Activated naive CD4-positive, alpha-beta T cell treated with anti-CD3 and anti-CD28 coated beads for 36 hours (primary cell): ENCODE measurements at regions not wholly inside any gene's neighbourhood (a gene's known extent, or its start where the extent isn't known, plus 50 kb on each side); places are given as distances from the start of the nearest gene placed in this dataset.
"Not testable (repeated sequence)": the region's sequence is repeated elsewhere in the genome, so short reads cannot be mapped to it uniquely, and the experiment has no call there.

ENCODE experiments used
- CTCF ChIA-PET: fragments of 350-600 bp; sonication (Branson Sonifier 250); formaldehyde crosslinking; loops from one replicate; lab custom pipeline; 2021; ENCODE audit warnings: antibody characterized with exemption; lab: Charles Lee
- DNase-seq: peaks from one replicate; pipeline ENCODE4 v3.0.0-alpha.2; 2020
- H3K27ac Mint-ChIP-seq: one replicate; pipeline ENCODE4 v1.8.0; 2021; ENCODE audit warnings: mild to moderate bottlenecking, mixed read lengths
- H3K27me3 Mint-ChIP-seq: one replicate; pipeline ENCODE4 v1.8.0; 2021; ENCODE audit warnings: low read depth, mixed read lengths
- H3K36me3 Mint-ChIP-seq: one replicate; pipeline ENCODE4 v1.8.0; 2021; ENCODE audit warnings: low read depth, mixed read lengths
- H3K4me1 Mint-ChIP-seq: one replicate; pipeline ENCODE4 v1.8.0; 2021; ENCODE audit warnings: low read depth, mixed read lengths
- H3K4me3 Mint-ChIP-seq: one replicate; pipeline ENCODE4 v1.8.0; 2021; ENCODE audit warnings: mild to moderate bottlenecking, moderate library complexity, mixed read lengths
- H3K9me3 Mint-ChIP-seq: one replicate; pipeline ENCODE4 v1.8.0; 2021; ENCODE audit warnings: mixed read lengths
- intact Hi-C: fragments of 100-400 bp; cut with micrococcal nuclease; formaldehyde crosslinking; loops from one replicate; pipeline ENCODE4 v1.15.1; 2023

GRCh38 chr10:57053530-57053929 is 692.5 kb upstream of the ZWINT start:
- CTCF ChIA-PET: no interaction called here
- Mint-ChIP-seq H3K4me3 (no peak overlapping the region), H3K27me3 (no peaks in the 10 kb centered on the region), H3K36me3 (peaks cover 1% of the 10 kb centered on the region), H3K27ac (no peak overlapping the region), H3K9me3 (peaks cover 9% of the 10 kb centered on the region), H3K4me1 (no peaks in the 10 kb centered on the region)
- DNase-seq: no peak
- intact Hi-C loops: no loop called here

- Mint-ChIP-seq H3K27me3 (no peaks in the 10 kb centered on the region), H3K4me1 (no peaks in the 10 kb centered on the region), H3K4me3 (no peak overlapping the region), H3K9me3 (peaks cover 6% of the 10 kb centered on the region), H3K27ac (no peak overlapping the region), H3K36me3 (no peaks in the 10 kb centered on the region)
- no peak for DNase-seq
- intact Hi-C loops: no loop called here
- CTCF ChIA-PET: interaction anchor here (0.8 kb wide), 1 partner anchor 547 kb away, joined by 4 read pairs; no protein-coding TSS in a partner anchor
Measured at GRCh38 chr10:57049096-57049495, 688.0 kb upstream of the ZWINT start.

GRCh38 chr10:57038531-57038930 is 677.5 kb upstream of the ZWINT start:
- intact Hi-C loops: no loop called here

GRCh38 chr10:57035310-57035709 is 674.3 kb upstream of the ZWINT start:
- Mint-ChIP-seq H3K4me1 (no peaks in the 10 kb centered on the region), H3K36me3 (peaks cover 7% of the 10 kb centered on the region), H3K27me3 (no peaks in the 10 kb centered on the region), H3K27ac (no peak overlapping the region), H3K4me3 (no peak overlapping the region), H3K9me3 (peaks cover 22% of the 10 kb centered on the region)
- intact Hi-C loops: no loop called here
- DNase-seq: no peak
- CTCF ChIA-PET: no interaction called here

More at GRCh38 chr10:57038531-57038930, 677.5 kb upstream of the ZWINT start:
- Mint-ChIP-seq H3K9me3 (peaks cover 4% of the 10 kb centered on the region), H3K36me3 (no peaks in the 10 kb centered on the region), H3K27me3 (no peaks in the 10 kb centered on the region), H3K4me1 (no peaks in the 10 kb centered on the region), H3K4me3 (no peak overlapping the region), H3K27ac (no peak overlapping the region)
- DNase-seq: no peak
- CTCF ChIA-PET: interaction anchor here (0.6 kb wide), 1 partner anchor 154 kb away, joined by 3 read pairs; no protein-coding TSS in a partner anchor

- peaks cover 26% of the 10 kb centered on the region for H3K9me3 Mint-ChIP-seq
- H3K4me1 Mint-ChIP-seq, H3K36me3 Mint-ChIP-seq, H3K4me3 Mint-ChIP-seq, DNase-seq, CTCF ChIA-PET, H3K27me3 Mint-ChIP-seq, H3K27ac Mint-ChIP-seq, intact Hi-C loops: not testable (repeated sequence)
Measured at GRCh38 chr10:57032301-57032700, 671.2 kb upstream of the ZWINT start.

GRCh38 chr10:57031346-57031745 is 670.3 kb upstream of the ZWINT start:
- Mint-ChIP-seq H3K36me3 (peaks cover 7% of the 10 kb centered on the region), H3K27ac (no peak overlapping the region), H3K4me3 (no peak overlapping the region), H3K4me1 (no peaks in the 10 kb centered on the region), H3K9me3 (peaks cover 26% of the 10 kb centered on the region), H3K27me3 (no peaks in the 10 kb centered on the region)
- no peak for DNase-seq
- CTCF ChIA-PET: no interaction called here
- intact Hi-C loops: no loop called here

- Mint-ChIP-seq H3K9me3 (peaks cover 14% of the 10 kb centered on the region), H3K4me1 (no peaks in the 10 kb centered on the region), H3K36me3 (peaks cover 3% of the 10 kb centered on the region), H3K27ac (no peak overlapping the region), H3K27me3 (no peaks in the 10 kb centered on the region), H3K4me3 (no peak overlapping the region)
- no peak for DNase-seq
- intact Hi-C loops: no loop called here
- CTCF ChIA-PET: no interaction called here
Measured at GRCh38 chr10:57026307-57026706, 665.2 kb upstream of the ZWINT start.

GRCh38 chr10:57023626-57024025 is 662.6 kb upstream of the ZWINT start:
- Mint-ChIP-seq H3K4me1 (no peaks in the 10 kb centered on the region), H3K36me3 (no peaks in the 10 kb centered on the region), H3K27me3 (no peaks in the 10 kb centered on the region), H3K27ac (no peak overlapping the region), H3K9me3 (peaks cover 3% of the 10 kb centered on the region), H3K4me3 (no peak overlapping the region)
- CTCF ChIA-PET: no interaction called here
- intact Hi-C loops: no loop called here
- no peak for DNase-seq

GRCh38 chr10:57018452-57018851 is 657.4 kb upstream of the ZWINT start:
- CTCF ChIA-PET: no interaction called here
- no peaks in the 10 kb centered on the region for H3K9me3 Mint-ChIP-seq
- no peaks in the 10 kb centered on the region for H3K4me1 Mint-ChIP-seq
- DNase-seq: no peak
- H3K27me3 Mint-ChIP-seq: no peaks in the 10 kb centered on the region
- no peaks in the 10 kb centered on the region for H3K36me3 Mint-ChIP-seq
- H3K4me3 Mint-ChIP-seq: no peak overlapping the region
- H3K27ac Mint-ChIP-seq: no peak overlapping the region
- intact Hi-C loops: no loop called here

GRCh38 chr10:57017356-57018037 is 656.4 kb upstream of the ZWINT start:
- CTCF ChIA-PET: no interaction called here
- H3K27ac Mint-ChIP-seq: no peak overlapping the region
- DNase-seq: no peak
- no peaks in the 10 kb centered on the region for H3K4me1 Mint-ChIP-seq
- H3K9me3 Mint-ChIP-seq: no peaks in the 10 kb centered on the region
- intact Hi-C loops: no loop called here
- no peaks in the 10 kb centered on the region for H3K27me3 Mint-ChIP-seq
- H3K36me3 Mint-ChIP-seq: no peaks in the 10 kb centered on the region
- no peak overlapping the region for H3K4me3 Mint-ChIP-seq

GRCh38 chr10:57015595-57016318 is 654.7 kb upstream of the ZWINT start:
- no peaks in the 10 kb centered on the region for H3K27me3 Mint-ChIP-seq
- H3K4me3 Mint-ChIP-seq: no peak overlapping the region
- no peaks in the 10 kb centered on the region for H3K4me1 Mint-ChIP-seq
- no peak for DNase-seq
- no peaks in the 10 kb centered on the region for H3K9me3 Mint-ChIP-seq
- H3K36me3 Mint-ChIP-seq: no peaks in the 10 kb centered on the region
- intact Hi-C loops: no loop called here
- no peak overlapping the region for H3K27ac Mint-ChIP-seq
- CTCF ChIA-PET: no interaction called here

- no peaks in the 10 kb centered on the region for H3K27me3 Mint-ChIP-seq
- DNase-seq: no peak
- no peak overlapping the region for H3K4me3 Mint-ChIP-seq
- CTCF ChIA-PET: no interaction called here
- no peaks in the 10 kb centered on the region for H3K9me3 Mint-ChIP-seq
- intact Hi-C loops: no loop called here
- no peaks in the 10 kb centered on the region for H3K4me1 Mint-ChIP-seq
- no peaks in the 10 kb centered on the region for H3K36me3 Mint-ChIP-seq
- no peak overlapping the region for H3K27ac Mint-ChIP-seq
Measured at GRCh38 chr10:57015187-57015586, 654.1 kb upstream of the ZWINT start.

- intact Hi-C loops: no loop called here
- CTCF ChIA-PET: no interaction called here
- Mint-ChIP-seq H3K27me3 (no peaks in the 10 kb centered on the region), H3K36me3 (no peaks in the 10 kb centered on the region), H3K9me3 (no peaks in the 10 kb centered on the region), H3K4me3 (no peak overlapping the region), H3K4me1 (no peaks in the 10 kb centered on the region), H3K27ac (no peak overlapping the region)
- DNase-seq: no peak
Measured at GRCh38 chr10:57014758-57015157, 653.7 kb upstream of the ZWINT start.
